Hepatocyte (in vitro differentiated cells): ENCODE measurements at regions not wholly inside any gene's neighbourhood (a gene's known extent, or its start where the extent isn't known, plus 50 kb on each side); places are given as distances from the start of the nearest gene placed in this dataset.

Experiments
- DNase-seq: peaks from one replicate; pipeline ENCODE4 v3.0.0-alpha.2; 2016; ENCODE audit warnings: low spot score
- H2AFZ ChIP-seq: fragments of 200-600 bp; sonication (generic); 2 replicates; pipeline ENCODE4 v1.6.0; 2016; ENCODE audit warnings: antibody characterized with exemption, mild to moderate bottlenecking
- H3K27ac ChIP-seq: fragments of 200-600 bp; sonication (generic); 2 replicates; pipeline ENCODE4 v1.5.1; 2016; ENCODE audit warnings: mild to moderate bottlenecking
- H3K27me3 ChIP-seq: fragments of 200-600 bp; sonication (generic); 2 replicates; pipeline ENCODE4 v1.6.1; 2016
- H3K36me3 ChIP-seq: fragments of 200-600 bp; sonication (generic); replicated peaks from 2 replicates; pipeline ENCODE4 v1.5.1; 2016; ENCODE audit warnings: low read depth; ENCODE audit not compliant: insufficient read depth
- H3K4me1 ChIP-seq: fragments of 200-600 bp; sonication (generic); 2 replicates; pipeline ENCODE4 v1.5.1; 2016; ENCODE audit warnings: mild to moderate bottlenecking, moderate library complexity; ENCODE audit not compliant: insufficient read depth
- H3K4me2 ChIP-seq: fragments of 200-600 bp; sonication (generic); 2 replicates; pipeline ENCODE4 v1.6.0; 2016
- H3K4me3 ChIP-seq: fragments of 200-600 bp; sonication (generic); 2 replicates; pipeline ENCODE4 v1.5.1; 2016; ENCODE audit warnings: mild to moderate bottlenecking
- H3K79me2 ChIP-seq: fragments of 200-600 bp; sonication (generic); 2 replicates; pipeline ENCODE4 v1.6.0; 2017; ENCODE audit warnings: mild to moderate bottlenecking
- H3K9me2 ChIP-seq: fragments of 200-600 bp; sonication (generic); replicated peaks from 2 replicates; pipeline ENCODE4 v1.6.0; 2017; ENCODE audit warnings: mild to moderate bottlenecking; ENCODE audit not compliant: insufficient read depth
- H3K9me3 ChIP-seq: fragments of 200-600 bp; sonication (generic); 2 replicates; pipeline ENCODE4 v1.5.1; 2016; ENCODE audit warnings: low read depth, mild to moderate bottlenecking
- H4K20me1 ChIP-seq: fragments of 200-600 bp; sonication (generic); 2 replicates; pipeline ENCODE4 v1.6.0; 2016; ENCODE audit warnings: mild to moderate bottlenecking; ENCODE audit not compliant: insufficient read depth, poor library complexity, severe bottlenecking
- CTCF ChIP-seq: fragments of 200-600 bp; sonication (generic); IDR thresholded peaks from 2 replicates; pipeline ENCODE4 v1.5.1; 2016; ENCODE audit warnings: antibody characterized with exemption, mild to moderate bottlenecking; ENCODE audit not compliant: poor library complexity
- EZH2 ChIP-seq: fragments of 200-600 bp; sonication (generic); IDR thresholded peaks from 2 replicates; pipeline ENCODE4 v1.6.1; 2016; ENCODE audit warnings: antibody characterized with exemption, mild to moderate bottlenecking, borderline replicate concordance
- EZH2phosphoT487 ChIP-seq: fragments of 200-600 bp; sonication (generic); IDR thresholded peaks from one replicate; pipeline ENCODE4 v1.6.1; 2018; ENCODE audit warnings: antibody characterized with exemption, mild to moderate bottlenecking, low read depth, moderate library complexity; ENCODE audit not compliant: unreplicated experiment, severe bottlenecking
- WGBS: methylation state at CpG from one replicate; pipeline ENCODE4 v1.1.6; 2016; ENCODE audit warnings: low lambda C conversion rate; ENCODE audit errors: missing lambda C conversion rate; 5-methylcytosine and 5-hydroxymethylcytosine counted together

DNA sequence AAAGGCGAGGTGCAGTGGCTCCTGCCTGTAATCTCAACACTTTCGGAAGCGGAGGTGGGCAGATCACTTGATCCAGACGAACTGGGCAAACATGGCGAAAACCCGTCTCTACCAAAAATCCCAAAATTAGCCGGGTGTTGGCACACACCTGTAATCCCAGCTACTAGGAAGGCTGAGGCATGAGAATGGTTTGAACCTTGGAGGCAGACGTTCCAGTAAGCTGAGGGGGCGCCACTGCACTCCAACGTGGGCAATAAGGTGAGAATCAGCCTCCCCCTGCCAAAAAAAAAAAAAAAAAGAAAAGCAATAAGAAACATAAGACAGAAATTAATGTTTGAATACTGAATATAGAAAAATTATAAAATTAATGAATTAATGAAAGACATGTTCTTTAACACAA, 928.7 kb downstream of the LRFN5 start:
- H3K9me2 ChIP-seq: no peaks in the 10 kb centered on the region
- H3K79me2 ChIP-seq: no peaks in the 10 kb centered on the region
- H3K36me3 ChIP-seq: no peaks in the 10 kb centered on the region
- H3K27ac ChIP-seq: no peak overlapping the region
- H3K4me1 ChIP-seq: no peaks in the 10 kb centered on the region
- no peak for TF ChIP-seq EZH2phosphoT487
- DNase-seq: no peak
- no peak overlapping the region for H3K4me2 ChIP-seq
- H3K9me3 ChIP-seq: no peaks in the 10 kb centered on the region
- no peak overlapping the region for H2AFZ ChIP-seq
- no peaks in the 10 kb centered on the region for H3K27me3 ChIP-seq
- no peaks in the 10 kb centered on the region for H4K20me1 ChIP-seq
- H3K4me3 ChIP-seq: no peak overlapping the region
- WGBS: 88% methylated on average over 10 of the region's 10 CpGs

- H3K9me3 ChIP-seq: no peaks in the 10 kb centered on the region
- no peaks in the 10 kb centered on the region for H4K20me1 ChIP-seq
- WGBS: 86% methylated on average over 1 of the region's 1 CpG
- no peaks in the 10 kb centered on the region for H3K9me2 ChIP-seq
- H3K27me3 ChIP-seq: no peaks in the 10 kb centered on the region
- TF ChIP-seq EZH2phosphoT487: no peak
- no peak for TF ChIP-seq CTCF
- no peak for TF ChIP-seq EZH2
- no peaks in the 10 kb centered on the region for H3K4me1 ChIP-seq
- H3K4me3 ChIP-seq: no peak overlapping the region
- H3K79me2 ChIP-seq: no peaks in the 10 kb centered on the region
- H3K4me2 ChIP-seq: no peak overlapping the region
- DNase-seq: no peak
- no peaks in the 10 kb centered on the region for H3K36me3 ChIP-seq
- H3K27ac ChIP-seq: no peak overlapping the region
- H2AFZ ChIP-seq: no peak overlapping the region
These were observed 926.8 kb downstream of the LRFN5 start for GRCh38 chr14:42533476-42533875.

DNA sequence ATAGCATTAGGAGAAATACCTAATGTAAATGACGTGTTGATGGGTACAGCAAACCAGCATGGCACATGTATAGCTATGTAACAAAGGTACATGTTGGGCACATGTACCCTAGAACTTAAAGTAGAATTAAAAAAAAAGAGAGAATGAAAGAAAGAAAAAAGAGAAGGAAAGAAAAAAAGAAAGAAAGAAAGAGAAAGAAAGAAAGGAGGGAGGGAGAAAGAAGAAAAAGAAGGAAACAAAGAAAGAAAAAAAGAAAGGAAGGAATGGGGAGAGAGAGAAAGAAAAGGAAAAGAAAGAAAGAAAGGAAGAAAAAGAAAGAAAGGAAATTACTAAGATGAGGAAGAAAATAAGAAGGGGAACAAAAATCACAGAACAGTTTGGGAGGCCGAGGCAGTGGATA, 925.5 kb downstream of the LRFN5 start:
- no peaks in the 10 kb centered on the region for H3K4me1 ChIP-seq
- whole genome bisulfite sequencing: 82% methylated on average over 2 of the region's 2 CpGs
- H3K9me3 ChIP-seq: no peaks in the 10 kb centered on the region
- H3K4me3 ChIP-seq: no peak overlapping the region
- H4K20me1 ChIP-seq: no peaks in the 10 kb centered on the region
- DNase-seq: no peak
- no peaks in the 10 kb centered on the region for H3K27me3 ChIP-seq
- H3K4me2 ChIP-seq: no peak overlapping the region
- no peak overlapping the region for H3K27ac ChIP-seq
- no peaks in the 10 kb centered on the region for H3K79me2 ChIP-seq
- no peak overlapping the region for H2AFZ ChIP-seq
- no peaks in the 10 kb centered on the region for H3K36me3 ChIP-seq
- TF ChIP-seq CTCF: no peak
- no peak for TF ChIP-seq EZH2
- TF ChIP-seq EZH2phosphoT487: no peak
- H3K9me2 ChIP-seq: no peaks in the 10 kb centered on the region

DNA sequence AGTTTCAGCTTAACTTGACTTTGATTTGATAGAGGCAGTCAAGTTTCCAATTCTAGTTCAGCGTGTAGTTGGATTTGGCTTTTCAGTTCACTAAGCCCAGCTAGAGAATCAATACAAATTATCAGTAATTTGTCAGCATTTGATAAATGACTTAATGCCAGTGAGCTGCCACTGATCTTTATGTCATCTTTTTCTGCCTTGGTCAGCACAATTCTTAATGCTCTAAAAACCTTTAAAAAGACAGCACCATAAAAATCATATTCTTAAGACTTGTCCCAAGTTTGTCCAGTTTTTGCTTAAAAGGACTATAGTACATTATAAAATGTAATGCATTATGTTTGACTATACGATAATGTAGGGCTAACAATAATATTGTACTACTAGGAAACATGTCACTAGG, 920.5 kb downstream of the LRFN5 start:
- Histone ChIP-seq H3K4me2 (no peak overlapping the region), H3K4me3 (no peak overlapping the region), H2AFZ (no peak overlapping the region)

More for the DNA sequence above, 920.5 kb downstream of the LRFN5 start:
- Histone ChIP-seq H3K27ac (no peak overlapping the region), H3K9me2 (no peaks in the 10 kb centered on the region), H4K20me1 (no peaks in the 10 kb centered on the region), H3K27me3 (no peaks in the 10 kb centered on the region), H3K9me3 (no peaks in the 10 kb centered on the region), H3K4me1 (no peaks in the 10 kb centered on the region), H3K36me3 (no peaks in the 10 kb centered on the region), H3K79me2 (no peaks in the 10 kb centered on the region)
- 80% methylated on average over 2 of the region's 2 CpGs for WGBS
- TF ChIP-seq CTCF (no peak), EZH2 (no peak), EZH2phosphoT487 (no peak)
- no peak for DNase-seq
